Activated B cell treated with CpG ODN at 0.5 μM for 24 hours (primary cell): ENCODE measurements at regions not wholly inside any gene's neighbourhood (a gene's known extent, or its start where the extent isn't known, plus 50 kb on each side); places are given as distances from the start of the nearest gene placed in this dataset.

Experiments used
- ATAC-seq: fragments of 200-7000 bp; cut with Tn5 transposase; one replicate; pipeline ENCODE4 v1.10.0; 2021; ENCODE audit warnings: low read depth, mild to moderate bottlenecking, moderate library complexity
- CTCF ChIA-PET: fragments of 350-600 bp; sonication (Branson Sonifier 250); formaldehyde crosslinking; loops from one replicate; lab custom pipeline; 2021; ENCODE audit warnings: antibody characterized with exemption; lab: Charles Lee
- POLR2A ChIA-PET: fragments of 350-600 bp; sonication (Branson Sonifier 250); formaldehyde crosslinking; loops from one replicate; lab custom pipeline; 2021; ENCODE audit warnings: antibody characterized with exemption; lab: Charles Lee
- DNase-seq: peaks from one replicate; pipeline ENCODE4 v3.0.0; 2022
- H3K27ac Mint-ChIP-seq: one replicate; pipeline ENCODE4 v1.8.0; 2020; ENCODE audit warnings: mixed read lengths
- H3K27me3 Mint-ChIP-seq: one replicate; pipeline ENCODE4 v1.8.0; 2021; ENCODE audit warnings: mixed read lengths
- H3K36me3 Mint-ChIP-seq: one replicate; pipeline ENCODE4 v1.8.0; 2021; ENCODE audit warnings: low read depth, mixed read lengths
- H3K4me1 Mint-ChIP-seq: one replicate; pipeline ENCODE4 v1.8.0; 2021; ENCODE audit warnings: mixed read lengths
- H3K4me3 Mint-ChIP-seq: one replicate; pipeline ENCODE4 v1.8.0; 2020; ENCODE audit warnings: mild to moderate bottlenecking, mixed read lengths
- H3K9me3 Mint-ChIP-seq: one replicate; pipeline ENCODE4 v1.8.0; 2020; ENCODE audit warnings: mixed read lengths
- CTCF ChIP-seq: fragments of 200-600 bp; IDR thresholded peaks from one replicate; pipeline ENCODE4 v1.8.0; 2022; ENCODE audit warnings: antibody characterized with exemption, mild to moderate bottlenecking
- intact Hi-C: fragments of 100-400 bp; cut with micrococcal nuclease; formaldehyde crosslinking; loops from one replicate; pipeline ENCODE4 v1.15.1; 2024

- no peaks in the 10 kb centered on the region for H3K36me3 Mint-ChIP-seq
- TF ChIP-seq CTCF: no peak
- ATAC-seq: no peak
- ChIA-PET CTCF (no interaction called here), POLR2A (no interaction called here)
- no peaks in the 10 kb centered on the region for H3K27me3 Mint-ChIP-seq
- DNase-seq: no peak
- intact Hi-C loops: no loop called here
- H3K4me3 Mint-ChIP-seq: no peak overlapping the region
- H3K27ac Mint-ChIP-seq: no peak overlapping the region
- H3K4me1 Mint-ChIP-seq: no peaks in the 10 kb centered on the region
- no peaks in the 10 kb centered on the region for H3K9me3 Mint-ChIP-seq
These were observed 162.0 kb upstream of the GATB start for GRCh38 chr4:151922811-151923210.

- ChIA-PET CTCF (no interaction called here), POLR2A (no interaction called here)
- no peaks in the 10 kb centered on the region for H3K9me3 Mint-ChIP-seq
- no peaks in the 10 kb centered on the region for H3K27me3 Mint-ChIP-seq
- no peak for DNase-seq
- no peaks in the 10 kb centered on the region for H3K4me1 Mint-ChIP-seq
- intact Hi-C loops: no loop called here
- no peak for TF ChIP-seq CTCF
- no peak overlapping the region for H3K27ac Mint-ChIP-seq
- H3K4me3 Mint-ChIP-seq: no peak overlapping the region
- no peaks in the 10 kb centered on the region for H3K36me3 Mint-ChIP-seq
- ATAC-seq: no peak
These were observed 161.5 kb upstream of the GATB start for GRCh38 chr4:151922306-151922705.

- ChIA-PET POLR2A (no interaction called here), CTCF (no interaction called here)
- TF ChIP-seq CTCF: no peak
- H3K27ac Mint-ChIP-seq: no peak overlapping the region
- DNase-seq (no peak), ATAC-seq (no peak)
- H3K27me3 Mint-ChIP-seq: no peaks in the 10 kb centered on the region
- H3K9me3 Mint-ChIP-seq: no peaks in the 10 kb centered on the region
- no peaks in the 10 kb centered on the region for H3K4me1 Mint-ChIP-seq
- intact Hi-C loops: no loop called here
- no peaks in the 10 kb centered on the region for H3K36me3 Mint-ChIP-seq
- H3K4me3 Mint-ChIP-seq: no peak overlapping the region
These were observed 161.0 kb upstream of the GATB start for GRCh38 chr4:151921811-151922210.

- no peak for DNase-seq
- H3K27ac Mint-ChIP-seq: no peak overlapping the region
- intact Hi-C loops: no loop called here
- H3K27me3 Mint-ChIP-seq: no peaks in the 10 kb centered on the region
- no peaks in the 10 kb centered on the region for H3K36me3 Mint-ChIP-seq
- ChIA-PET CTCF (no interaction called here), POLR2A (no interaction called here)
- no peaks in the 10 kb centered on the region for H3K9me3 Mint-ChIP-seq
- ATAC-seq: no peak
- no peak overlapping the region for H3K4me3 Mint-ChIP-seq
- H3K4me1 Mint-ChIP-seq: no peaks in the 10 kb centered on the region
- TF ChIP-seq CTCF: no peak
These were observed 160.6 kb upstream of the GATB start for GRCh38 chr4:151921386-151921785.

- CTCF ChIA-PET: interaction anchor here (0.6 kb wide), 1 partner anchor 733 kb away, joined by 3 read pairs; no protein-coding TSS in a partner anchor
- no peak for ATAC-seq
- H3K27ac Mint-ChIP-seq: no peak overlapping the region
These were observed 156.4 kb upstream of the GATB start for GRCh38 chr4:151917145-151917734.

More at GRCh38 chr4:151917145-151917734, 156.4 kb upstream of the GATB start:
- intact Hi-C loops: no loop called here
- TF ChIP-seq CTCF: no peak
- Mint-ChIP-seq H3K4me3 (no peak overlapping the region), H3K27me3 (no peaks in the 10 kb centered on the region), H3K36me3 (no peaks in the 10 kb centered on the region), H3K9me3 (no peaks in the 10 kb centered on the region), H3K4me1 (no peaks in the 10 kb centered on the region)
- no peak for DNase-seq
- POLR2A ChIA-PET: no interaction called here
